HG03280 (cell line): ENCODE measurements at regions not wholly inside any gene's neighbourhood (a gene's known extent, or its start where the extent isn't known, plus 50 kb on each side); places are given as distances from the start of the nearest gene placed in this dataset.

Experiments used
- ATAC-seq: cut with Tn5 transposase; IDR thresholded peaks from one replicate; pipeline ENCODE4 v1.9.1; 2021; ENCODE audit warnings: mild to moderate bottlenecking, moderate library complexity; ENCODE audit not compliant: unreplicated experiment

GRCh38 chr18:76686737-76687231 is 135.6 kb upstream of the ZNF236 start:
- no peak for ATAC-seq

- ATAC-seq: no peak
Measured at GRCh38 chr18:76685860-76686259, 136.5 kb upstream of the ZNF236 start.

DNA sequence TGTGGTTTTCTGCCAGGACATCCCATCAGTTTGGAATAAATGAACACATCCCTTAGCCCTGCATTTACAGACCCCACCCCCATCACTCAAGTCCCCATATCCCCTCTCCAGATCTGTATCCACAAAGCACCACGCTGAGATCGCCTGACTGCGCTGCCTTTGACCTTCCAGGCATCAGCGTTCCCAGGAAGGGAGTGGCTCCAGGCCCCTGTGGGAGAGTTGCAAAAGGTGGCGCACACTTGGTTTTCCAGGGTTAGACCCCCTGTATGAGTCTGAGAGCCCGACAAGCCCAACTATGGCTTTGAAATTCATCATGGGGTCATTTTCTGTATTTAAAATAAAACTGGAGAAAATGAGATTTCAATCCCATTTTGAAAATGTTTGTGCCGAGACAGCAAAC is 137.0 kb upstream of the ZNF236 start:
- ATAC-seq: no peak

- ATAC-seq: no peak
Measured at GRCh38 chr18:76684265-76684664, 138.1 kb upstream of the ZNF236 start.

DNA sequence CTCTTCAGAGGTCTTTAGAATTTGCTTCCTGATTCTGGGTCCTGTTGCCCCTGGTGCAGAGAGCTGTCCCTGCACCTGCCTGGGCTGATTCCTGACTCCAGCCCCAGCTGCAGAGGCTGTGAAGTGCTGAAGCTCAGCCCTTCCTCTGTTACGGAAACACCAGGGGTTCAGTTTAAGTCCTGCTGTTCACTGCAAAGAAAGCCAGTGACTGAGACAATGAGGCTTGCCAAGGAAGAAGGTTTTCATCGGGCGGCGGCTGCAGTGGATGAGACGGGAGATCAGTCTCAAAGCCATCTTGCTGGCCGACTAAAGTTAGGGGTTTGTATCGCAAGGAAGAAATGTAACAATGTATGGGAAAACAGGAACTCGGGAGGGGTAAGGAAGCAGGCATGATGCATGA is 142.4 kb upstream of the ZNF236 start:
- no peak for ATAC-seq

- ATAC-seq: no peak
Measured at GRCh38 chr18:76679259-76679658, 143.1 kb upstream of the ZNF236 start.

GRCh38 chr18:76678248-76678647 is 144.1 kb upstream of the ZNF236 start:
- no peak for ATAC-seq

DNA sequence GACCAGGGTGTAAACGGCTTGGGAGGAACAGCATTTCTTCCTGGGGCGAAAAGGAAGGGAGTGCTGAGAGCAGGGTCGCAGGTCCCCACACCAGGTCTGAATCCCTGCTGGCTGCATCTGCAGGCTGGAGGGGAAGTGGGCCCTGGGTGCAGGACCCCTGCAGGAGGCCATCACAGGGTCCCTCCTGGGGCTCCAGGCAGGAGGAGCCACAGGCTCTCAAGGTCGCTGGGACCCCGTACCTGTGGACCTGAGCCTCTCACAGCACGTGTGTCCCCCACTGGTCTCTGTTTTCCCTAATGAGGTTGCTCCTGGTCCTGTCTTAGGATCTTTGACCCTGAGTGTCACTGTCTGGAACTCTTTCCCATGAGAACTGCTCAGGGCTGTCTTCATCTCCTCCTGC is 147.8 kb upstream of the ZNF236 start:
- no peak for ATAC-seq

GRCh38 chr18:76673281-76674185 is 148.8 kb upstream of the ZNF236 start:
- no peak for ATAC-seq

- no peak for ATAC-seq
Measured at GRCh38 chr18:76672627-76673026, 149.7 kb upstream of the ZNF236 start.

- no peak for ATAC-seq
Measured at GRCh38 chr18:76670564-76671288, 151.6 kb upstream of the ZNF236 start.

DNA sequence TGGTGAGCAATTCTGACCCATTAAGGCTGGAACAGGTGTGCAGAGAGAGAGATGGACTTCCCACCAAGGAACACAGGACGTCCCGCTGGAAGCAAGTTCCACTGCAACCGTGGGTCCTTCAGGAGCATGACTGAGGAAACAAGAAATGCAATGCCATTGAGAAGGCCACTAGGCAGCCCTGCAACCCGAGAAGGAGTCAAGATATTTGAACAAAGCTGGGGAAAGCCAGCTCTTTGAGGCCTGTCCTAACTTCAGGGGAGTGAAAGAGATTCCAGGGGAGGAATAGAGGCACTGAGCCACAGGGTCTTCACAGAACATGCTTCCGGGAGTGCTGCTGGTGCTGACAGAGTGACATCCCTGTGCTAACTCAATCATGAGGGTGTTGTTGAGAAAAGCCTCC is 153.8 kb upstream of the ZNF236 start:
- ATAC-seq: no peak

- ATAC-seq: no peak
Measured at GRCh38 chr18:76668119-76668518, 154.2 kb upstream of the ZNF236 start.

DNA sequence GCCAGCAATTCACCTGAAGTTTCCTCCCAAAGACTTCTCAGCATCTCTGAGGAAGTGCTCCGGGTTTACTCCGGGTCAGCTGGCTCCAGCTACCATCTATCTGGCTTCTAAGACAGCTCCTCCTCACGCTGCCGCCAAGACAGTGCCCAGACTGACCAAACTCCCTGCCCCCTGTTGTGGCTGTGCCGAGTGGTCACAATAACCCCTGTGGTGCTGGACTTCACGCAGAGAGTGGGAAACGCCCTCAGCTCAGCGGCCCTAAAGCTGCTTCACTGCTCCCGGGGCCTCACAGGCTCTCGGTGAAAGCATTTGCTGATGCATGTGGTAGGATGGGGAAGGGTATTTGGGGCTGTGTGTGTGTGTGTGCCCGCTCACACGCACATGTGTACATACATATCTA is 154.8 kb upstream of the ZNF236 start:
- no peak for ATAC-seq

DNA sequence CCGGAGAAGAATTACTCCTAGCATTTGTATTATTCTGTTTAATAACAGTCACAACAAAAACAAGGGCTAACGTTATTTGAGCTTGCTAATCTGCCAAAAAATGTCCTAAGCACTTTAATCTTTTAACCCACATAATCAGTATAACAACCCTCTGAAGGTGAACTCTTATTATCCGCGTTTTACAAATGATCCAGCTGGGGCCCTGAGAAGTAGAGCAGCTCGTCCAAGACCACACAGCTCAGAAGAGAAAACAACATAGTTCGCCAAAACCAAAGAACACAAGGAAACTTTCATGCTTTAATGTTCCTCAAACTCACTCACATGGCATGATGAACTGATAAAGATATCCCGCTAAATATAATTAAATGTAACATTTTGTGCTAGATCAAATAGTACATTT is 159.7 kb upstream of the ZNF236 start:
- ATAC-seq: no peak

DNA sequence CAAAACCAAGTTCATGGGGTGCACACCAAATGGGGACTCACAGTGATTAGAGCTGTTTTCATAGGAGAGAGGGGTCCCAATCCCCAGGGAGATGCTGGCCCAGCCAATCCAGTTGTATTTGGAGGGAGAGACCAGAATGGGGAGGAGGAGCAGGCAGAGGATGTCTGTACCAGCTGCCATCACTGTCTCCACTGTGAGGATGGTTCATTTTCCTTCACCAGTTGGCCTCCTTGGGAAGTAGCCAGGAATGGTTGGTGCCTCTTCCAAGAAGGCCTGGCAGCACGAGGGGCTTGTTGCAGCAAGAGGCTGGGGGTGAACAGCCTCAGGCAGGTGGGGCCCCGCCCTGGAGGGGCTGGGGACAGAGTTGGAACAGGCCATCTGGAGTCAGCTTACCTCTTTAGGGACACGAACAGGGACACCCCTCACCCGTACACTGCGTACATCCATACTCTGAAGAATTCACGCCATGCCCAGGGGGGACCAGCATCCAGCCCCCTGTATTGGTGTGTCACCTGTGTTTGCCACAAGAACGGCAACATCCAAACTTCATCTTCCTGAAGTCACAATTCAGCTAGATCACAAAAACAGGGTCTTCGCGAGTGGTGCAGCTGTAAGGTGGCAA is 161.7 kb upstream of the ZNF236 start:
- ATAC-seq: no peak

GRCh38 chr18:76658627-76659026 is 163.6 kb upstream of the ZNF516 start:
- no peak for ATAC-seq

- ATAC-seq: no peak
Measured at GRCh38 chr18:76657911-76658470, 162.9 kb upstream of the ZNF516 start.

DNA sequence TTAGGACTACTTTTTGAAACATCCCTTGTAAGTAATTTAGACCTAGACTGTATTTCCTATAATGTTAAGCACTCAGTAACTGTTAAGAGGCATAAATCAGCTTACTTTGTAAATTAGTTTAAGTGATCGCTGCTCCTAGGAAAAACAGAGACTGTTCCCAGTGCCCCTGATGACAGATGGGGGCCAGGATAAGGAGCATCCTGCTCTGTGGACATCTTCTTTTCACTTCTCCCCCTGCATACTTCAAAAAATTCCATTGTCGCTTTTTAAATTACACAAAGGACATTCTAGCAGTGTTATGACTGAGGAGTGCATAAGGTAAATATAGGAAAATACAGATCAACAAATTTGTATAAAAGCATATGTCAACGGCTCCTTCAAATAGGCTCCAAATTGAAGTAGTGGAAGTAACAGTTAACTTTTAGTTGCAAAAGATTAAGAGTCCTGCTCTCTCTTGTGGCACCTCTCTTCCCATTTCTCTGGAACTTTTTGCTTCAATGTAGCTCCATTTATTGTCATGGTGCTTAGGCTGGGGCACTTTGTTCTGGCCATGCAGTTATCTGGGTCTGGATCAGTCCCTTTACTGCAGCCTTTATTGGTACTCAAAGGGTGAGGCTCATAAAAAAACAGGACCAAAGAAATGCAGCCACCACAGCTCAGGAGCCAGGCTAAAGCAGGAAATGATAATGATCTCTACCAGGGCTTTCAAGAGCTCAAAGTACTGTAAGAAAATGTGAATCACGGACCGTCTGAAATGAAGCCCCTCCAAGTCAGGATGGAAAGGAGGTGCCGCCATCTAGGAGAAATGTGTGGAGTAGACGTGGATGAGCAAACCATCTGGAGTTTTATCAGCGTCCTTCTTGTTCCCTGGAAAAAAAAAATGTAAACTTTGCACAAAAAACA is 162.1 kb upstream of the ZNF516 start:
- ATAC-seq: no peak

- ATAC-seq: no peak
Measured at GRCh38 chr18:76654577-76654976, 159.5 kb upstream of the ZNF516 start.
